Activated T-cell treated with anti-CD3 and anti-CD28 coated beads, Interleukin-2, amount 50 U/mL, for 48 hours (primary cell): ENCODE measurements at regions not wholly inside any gene's neighbourhood (a gene's known extent, or its start where the extent isn't known, plus 50 kb on each side); places are given as distances from the start of the nearest gene placed in this dataset.
"Not testable (repeated sequence)": the region's sequence is repeated elsewhere in the genome, so short reads cannot be mapped to it uniquely, and the experiment has no call there.

Source experiments
- DNase-seq, 2 experiments: peaks; one replicate each; pipeline ENCODE4 v3.0.0-alpha.2; 2020

DNA sequence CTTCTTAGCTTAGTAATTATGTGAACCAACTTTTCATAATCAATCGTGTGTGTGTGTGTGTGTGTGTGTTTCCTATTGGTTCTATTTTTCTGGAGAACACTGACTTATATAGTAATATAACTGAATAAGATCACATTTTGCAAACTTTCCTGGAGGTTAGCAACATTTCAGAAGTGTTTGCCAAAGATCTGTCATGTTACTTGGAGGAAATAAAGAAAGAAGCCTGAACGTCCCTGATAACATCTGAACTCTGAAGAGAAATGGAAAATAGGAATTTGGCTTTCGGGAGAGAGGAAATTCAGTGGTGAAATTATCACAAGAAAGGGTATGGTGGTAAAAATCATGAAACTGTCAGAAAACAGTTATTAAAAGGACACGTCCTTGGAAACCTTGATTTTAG lies 984.4 kb upstream of the AUTS2 start:
- no peak for DNase-seq

DNA sequence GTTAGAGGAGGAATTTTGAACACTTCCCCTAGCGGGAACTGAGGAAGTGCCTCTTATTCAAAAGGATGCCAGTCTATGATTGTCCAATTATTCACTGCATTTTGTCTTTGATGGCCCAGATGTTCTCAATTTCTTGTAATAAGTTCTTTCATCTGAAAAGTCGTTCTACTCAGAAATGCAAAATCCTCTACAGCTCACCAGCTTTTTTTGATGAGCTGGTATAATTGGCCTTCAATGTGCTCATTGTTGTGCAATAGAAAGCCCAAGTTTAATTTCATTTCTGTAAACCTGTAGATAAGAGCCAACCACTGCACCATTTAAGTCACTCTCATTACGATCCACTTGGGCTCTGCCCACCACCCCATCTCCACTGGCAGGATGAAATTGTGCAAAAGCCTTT lies 978.7 kb upstream of the AUTS2 start:
- DNase-seq: no peak

DNA sequence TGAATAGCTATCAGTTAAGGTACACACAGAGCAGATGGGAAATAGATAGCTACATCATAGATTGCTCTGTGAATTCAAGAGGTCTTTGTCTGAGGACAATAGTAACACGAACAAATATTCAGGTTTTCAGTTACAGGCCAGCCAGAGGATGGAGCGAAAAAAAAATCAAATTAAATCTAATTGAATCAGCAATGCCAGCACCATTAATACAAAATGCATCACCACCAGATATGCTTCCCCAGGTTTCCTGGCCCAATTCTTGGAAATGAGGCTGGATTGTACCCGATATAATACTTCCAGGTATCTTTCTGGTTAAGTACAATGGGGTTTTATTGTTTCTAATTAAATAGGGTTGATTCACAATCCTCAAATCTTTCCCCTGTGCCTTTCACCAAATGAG lies 975.8 kb upstream of the AUTS2 start:
- DNase-seq: no peak

DNA sequence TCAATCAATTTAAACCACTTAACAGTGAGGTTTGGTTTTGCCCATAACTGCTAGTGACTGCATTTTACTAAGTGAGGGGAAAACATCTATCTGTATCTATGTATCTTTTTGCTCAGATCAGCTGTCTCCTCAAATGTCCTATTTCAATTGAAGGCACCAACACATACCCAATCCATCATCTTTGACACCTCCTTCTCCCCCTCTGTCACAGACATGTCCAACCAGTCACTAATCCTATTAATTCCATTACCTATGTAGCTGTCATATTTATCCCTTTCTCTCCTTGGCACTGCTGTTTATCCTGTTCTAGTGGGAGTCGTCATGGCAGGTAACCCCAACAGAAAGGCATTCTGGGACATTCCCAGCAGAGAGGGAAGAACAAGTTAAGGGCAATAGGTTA lies 975.2 kb upstream of the AUTS2 start:
- no peak for DNase-seq

DNA sequence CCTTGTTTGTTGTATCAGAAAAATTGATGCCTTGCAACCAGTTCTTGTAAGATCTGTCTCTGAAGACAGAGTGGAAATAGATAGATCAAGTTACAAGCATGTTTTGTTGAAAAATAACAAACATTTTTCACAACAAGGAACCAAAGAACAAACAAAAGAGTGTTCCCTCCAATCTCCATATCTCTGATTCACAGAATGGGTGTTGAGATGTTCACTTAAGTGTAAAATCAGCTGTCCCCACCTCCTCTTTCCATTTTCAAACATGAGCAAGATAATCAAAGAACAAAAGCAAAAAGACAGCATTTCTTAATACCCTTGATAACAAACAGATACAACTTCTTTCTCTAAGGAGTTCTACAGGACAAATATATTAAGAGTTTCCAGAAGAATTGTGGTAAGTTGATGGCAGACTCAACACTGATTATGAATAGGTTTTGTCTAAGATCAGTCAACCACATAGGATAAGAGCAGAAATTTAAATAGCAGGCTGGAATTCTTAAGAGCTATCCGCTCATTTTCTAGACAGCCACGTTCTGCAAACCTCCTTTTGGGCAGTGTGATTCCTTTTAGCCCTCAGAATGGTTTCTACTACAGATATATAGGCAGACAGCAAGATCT lies 970.9 kb upstream of the AUTS2 start:
- no peak for DNase-seq

DNA sequence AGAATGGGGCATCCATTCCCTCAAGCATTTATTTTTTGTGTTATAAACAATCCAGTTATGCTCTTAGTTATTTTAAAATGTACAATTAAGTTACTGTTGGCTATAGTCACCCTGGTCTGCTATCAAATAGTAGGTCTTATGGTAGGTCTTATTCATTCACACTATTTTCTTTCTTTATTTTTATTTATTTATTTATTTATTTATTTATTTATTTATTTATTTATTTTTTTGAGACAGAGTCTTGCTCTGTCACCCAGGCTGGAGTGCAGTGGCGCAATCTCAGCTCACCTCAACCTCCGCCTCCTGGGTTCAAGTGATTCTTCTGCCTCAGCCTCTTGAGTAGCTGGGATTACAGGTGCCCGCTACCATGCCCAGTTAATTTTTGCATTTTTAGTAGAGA lies 967.4 kb upstream of the AUTS2 start:
- DNase-seq: not testable (repeated sequence)

DNA sequence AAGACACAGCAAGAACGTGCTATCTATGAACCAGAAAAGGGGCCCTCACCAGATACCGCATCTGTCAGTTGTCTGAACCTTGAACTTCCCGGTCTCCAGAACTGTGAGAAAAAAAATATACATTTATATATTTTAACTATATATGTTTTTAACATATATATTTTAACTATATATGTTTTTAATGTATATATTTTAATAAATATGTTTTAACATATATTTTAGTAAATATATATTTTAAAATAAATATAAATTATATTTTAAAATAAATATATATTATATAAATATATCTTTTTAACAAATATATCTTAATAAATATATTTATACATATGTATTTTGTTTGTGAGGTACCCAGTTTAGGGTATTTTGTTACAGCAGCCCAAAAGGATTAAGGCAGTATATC lies 958.2 kb upstream of the AUTS2 start:
- no peak for DNase-seq

DNA sequence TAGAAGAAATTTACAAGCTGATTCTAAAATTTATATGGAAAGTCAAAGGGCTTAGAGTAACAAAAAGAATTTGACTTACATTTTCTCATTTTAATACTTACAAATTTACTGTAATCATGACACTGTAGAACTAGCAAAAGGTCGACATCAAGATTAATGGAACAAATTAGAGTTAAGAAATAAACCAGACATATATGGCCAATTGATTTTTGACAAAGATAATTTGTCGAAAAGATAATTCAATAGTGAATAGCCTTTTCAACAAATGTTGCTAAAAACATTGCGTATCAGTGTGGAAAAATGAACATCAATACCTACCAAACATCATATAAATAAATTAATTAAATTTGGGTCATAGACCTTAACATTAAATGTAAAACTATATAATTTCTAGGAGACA lies 955.5 kb upstream of the AUTS2 start:
- DNase-seq: no peak

DNA sequence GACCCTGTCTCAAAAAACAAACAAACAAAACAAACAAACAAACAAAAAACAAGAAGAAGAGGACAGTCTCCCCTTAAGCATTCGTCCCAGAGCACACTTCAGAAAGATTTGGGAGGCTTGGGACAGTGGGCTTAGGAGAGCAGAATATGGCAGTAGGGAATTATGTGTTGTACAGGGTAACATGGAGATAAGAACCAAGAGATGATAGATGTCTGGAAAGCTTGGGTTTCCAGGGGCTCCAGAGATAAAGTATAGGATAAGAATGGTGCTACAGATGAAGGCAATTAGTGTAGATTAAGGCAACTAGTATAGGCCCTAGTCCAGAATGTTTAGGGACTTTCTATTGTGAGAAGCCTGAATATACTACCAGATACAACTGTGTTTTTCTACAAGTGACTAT lies 934.9 kb upstream of the AUTS2 start:
- DNase-seq: no peak

DNA sequence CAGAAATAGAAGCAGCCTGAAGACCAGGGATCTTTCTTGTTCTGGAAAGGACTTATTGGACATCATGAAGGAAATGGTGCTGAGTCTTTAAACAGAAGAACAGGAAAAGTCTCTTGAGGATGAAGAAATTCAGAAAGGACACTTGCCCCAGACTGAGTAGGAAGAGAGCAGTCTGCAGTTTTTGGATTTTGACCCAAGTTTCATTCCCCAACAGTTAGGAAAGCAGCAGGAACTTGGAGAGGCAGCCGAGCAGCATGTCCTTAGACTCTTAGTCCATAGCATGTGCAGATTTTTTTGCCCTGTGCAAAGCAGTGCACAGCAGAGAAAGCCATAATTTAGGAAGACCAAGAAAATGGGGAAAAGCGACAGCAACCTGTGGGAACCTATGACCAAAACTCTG lies 927.2 kb upstream of the AUTS2 start:
- no peak for DNase-seq

DNA sequence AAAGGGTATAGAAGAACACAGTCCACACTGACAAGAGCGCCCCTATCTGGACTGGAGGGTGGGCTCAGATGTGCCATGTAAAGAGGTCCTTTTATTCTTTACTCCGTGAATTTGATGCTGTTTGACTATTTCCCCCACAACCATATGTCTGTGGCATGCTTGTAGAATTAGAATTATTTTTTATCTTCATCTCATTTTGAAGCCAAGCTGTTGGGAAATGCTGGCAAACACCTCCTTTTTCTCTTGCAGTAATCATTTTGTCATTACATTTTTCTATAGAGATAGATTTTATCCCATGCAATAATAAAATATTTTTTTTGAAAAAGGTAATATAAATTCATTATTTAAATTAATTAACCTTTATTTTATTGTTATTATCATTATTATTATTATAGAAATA lies 926.6 kb upstream of the AUTS2 start:
- DNase-seq: no peak

DNA sequence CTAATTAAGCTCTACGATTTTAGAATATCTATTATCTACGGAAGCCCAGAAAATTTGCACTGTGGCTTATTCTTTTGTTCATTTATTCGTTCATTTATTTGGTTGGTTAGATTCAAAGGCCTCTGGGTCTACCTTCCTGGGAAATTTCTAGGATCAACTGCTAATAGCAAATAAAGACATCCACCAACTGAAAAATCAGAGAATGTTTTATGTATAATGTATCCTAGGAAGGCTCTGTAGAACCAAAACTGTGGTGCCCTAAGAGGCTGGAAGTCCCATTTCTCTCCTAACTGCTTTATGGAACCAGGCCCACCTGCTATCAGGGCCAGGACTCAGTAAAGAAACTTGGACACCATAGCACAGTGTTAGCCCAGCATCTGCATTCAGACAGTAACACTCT lies 923.4 kb upstream of the AUTS2 start:
- no peak for DNase-seq

DNA sequence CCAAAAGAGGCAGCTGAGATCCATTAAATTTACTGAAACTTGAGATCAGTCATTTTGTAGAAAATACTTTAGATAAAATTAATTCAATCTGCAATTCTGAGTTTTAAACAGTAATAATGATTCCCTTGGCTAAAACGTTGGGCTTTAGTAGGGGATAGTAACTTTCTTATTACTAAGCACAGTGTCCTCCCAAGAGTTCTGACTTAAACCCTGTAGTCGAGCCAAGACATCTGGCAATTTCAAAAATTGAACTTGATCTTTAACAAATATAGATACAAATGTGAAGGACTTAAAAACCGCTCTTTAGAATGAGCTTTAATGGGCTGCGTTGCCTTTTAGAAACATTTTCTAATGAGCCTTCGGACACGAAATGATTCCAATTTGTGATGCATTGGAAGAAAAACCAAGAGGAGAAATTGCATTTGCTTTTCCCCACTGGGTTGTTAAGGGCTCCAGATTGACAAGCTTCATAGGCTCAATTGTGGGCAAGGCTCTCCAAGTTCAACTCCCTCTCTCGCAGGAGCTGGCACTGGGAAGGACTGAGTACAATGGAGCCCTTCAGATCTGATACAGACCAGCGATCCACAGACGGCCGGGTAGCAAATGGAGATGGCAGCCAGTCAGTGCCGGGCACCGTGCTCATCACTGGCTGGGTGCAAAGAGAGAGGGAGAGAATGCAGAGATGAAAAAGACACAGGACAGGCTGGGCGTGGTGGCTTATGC lies 921.3 kb upstream of the AUTS2 start:
- DNase-seq: no peak

DNA sequence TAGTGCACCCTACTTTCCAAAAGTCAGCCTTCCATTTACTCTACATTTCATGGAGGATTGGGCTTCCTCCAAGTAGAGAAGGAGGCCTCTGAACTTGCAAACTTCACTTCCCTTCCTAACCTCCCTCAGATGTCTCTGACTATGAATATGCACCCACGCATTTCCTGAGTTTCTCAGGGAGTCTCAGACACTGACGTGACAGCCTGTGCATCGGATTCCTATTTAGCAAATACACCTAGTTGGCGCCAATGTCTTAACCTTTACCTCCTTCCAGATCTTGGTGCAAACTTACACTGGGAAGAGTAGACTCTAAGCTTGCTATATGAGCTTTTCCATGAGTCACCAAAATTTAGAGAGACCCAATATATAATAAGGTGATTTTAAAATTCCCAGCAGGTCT lies 920.1 kb upstream of the AUTS2 start:
- no peak for DNase-seq

DNA sequence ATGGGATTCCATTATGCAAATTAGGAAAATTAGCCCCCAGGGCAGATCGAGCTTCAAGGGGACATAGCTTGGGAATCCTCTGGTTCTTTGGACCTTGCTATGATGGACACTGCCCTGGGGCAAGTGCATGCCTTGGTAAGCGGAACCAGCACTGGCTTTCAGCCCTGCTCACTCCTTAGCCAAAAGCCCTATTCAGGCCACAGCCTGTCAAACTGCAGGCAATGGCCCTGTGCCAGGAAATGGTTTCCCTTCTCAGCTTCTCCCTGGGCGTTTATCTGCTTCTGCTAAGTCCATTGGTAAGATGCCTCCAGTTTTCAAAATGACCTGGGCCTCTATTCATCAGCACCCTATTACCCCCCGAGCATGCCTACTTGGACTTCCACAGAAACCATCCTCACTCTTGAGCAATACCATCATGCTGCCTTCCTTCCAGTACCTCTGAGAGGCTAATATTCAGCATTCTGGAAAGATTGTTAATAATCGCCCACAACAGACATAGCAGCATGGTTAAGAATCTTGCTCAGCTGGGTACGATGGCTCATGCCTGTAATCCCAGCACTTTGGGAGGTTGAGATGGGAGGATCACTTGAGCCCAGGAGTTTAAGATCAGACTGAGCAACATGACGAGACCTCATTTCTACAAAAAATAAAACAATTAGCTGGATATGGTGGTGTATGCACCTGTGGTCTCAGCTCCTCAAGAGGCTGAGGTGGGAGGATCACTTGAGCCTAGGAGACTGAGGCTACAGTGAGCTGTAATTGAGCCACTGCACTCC lies 918.6 kb upstream of the AUTS2 start:
- no peak for DNase-seq

DNA sequence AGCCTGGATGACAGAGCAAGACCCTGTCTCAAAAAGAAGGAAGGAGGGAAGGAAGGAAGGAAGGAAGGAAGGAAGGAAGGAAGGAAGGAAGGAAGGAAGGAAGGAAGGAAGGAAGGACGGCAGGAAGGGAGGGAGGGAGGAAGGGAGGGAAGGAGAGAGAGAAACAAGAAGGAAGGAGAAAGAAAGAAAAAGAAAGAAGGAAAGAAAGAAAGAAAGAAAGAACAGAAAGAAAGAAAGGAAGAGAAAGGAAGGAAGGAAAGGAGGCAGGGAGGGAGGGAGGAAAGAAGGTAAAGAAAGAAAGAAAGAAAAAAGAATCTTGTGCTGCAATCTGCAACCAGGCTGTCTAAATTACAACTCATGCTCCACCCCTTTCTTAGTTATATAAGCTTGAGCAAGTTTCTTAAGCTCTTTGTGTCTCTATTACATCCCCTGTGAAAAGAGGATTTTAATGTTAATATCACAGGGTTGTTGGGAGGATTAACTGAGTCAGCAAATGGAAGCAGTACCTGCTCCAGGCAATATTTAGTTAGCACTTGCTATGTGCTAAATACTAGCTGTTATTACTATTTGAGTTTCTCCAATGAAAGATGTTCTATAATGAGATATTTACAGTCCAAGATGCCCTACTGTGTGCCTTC lies 917.9 kb upstream of the AUTS2 start:
- no peak for DNase-seq

DNA sequence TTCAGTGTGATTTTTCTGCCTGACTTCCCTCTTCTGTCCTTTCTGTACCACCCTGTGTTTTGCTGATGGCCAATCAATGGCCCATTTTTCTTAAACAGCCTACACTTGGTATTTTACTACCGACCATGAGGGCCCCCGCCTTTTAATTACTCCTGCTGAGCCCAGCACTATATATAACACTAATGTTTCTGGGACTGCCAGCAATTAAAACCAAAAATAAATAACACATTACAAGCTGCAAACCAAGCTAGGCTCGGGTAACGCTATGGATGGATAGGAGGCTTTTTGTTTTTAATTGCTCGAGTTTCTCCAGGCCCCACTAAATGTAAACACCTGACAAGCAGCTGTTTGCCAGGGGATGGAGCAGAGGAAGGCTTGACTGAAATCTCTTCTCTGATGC lies 915.4 kb upstream of the AUTS2 start:
- no peak for DNase-seq

DNA sequence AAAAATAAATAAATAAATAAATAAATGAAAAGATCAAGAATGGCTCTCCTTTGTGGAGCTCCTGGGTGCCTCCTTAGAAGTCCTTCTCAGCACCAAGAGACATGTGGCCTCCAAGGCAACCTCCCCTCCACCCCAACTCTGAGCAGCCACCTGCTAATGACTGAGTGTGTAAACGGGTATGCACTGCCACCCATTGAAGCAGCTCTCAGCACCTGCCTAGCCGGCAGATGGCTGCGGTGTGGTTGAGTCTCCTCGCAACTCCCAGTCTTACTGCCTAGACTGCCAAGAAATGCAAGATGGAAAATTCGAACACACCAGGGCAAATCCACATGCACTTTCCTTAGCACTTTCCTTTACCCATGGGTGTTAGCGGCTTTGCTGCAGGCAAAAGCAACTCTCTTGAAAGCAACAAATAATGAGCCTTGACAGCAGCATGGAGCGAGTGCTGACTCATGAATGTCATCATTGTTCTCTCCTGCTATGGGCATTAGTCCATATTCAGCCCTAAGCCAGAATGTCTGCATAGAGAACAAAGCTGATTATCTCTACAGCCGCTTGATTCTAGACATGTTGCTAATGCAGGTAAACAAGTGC lies 913.9 kb upstream of the AUTS2 start:
- DNase-seq: no peak

DNA sequence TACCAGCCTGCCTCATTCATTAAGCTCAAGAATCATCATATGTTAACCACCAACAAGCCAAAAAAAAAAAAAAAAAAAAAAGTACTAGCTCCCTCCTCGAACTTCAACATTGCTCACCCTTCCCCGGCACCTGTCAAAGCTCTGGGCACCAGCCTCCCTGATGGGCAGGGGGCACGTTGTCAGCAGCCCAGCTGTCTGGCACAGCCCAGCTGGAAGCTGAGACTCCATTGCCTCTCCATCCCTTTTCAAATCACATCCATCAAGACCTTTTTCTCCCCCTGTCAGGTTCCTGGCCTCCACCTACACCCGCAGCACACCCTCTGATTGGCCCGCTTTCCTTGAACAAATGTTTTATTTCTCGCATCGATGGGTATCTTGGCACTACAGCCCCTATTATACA lies 913.3 kb upstream of the AUTS2 start:
- DNase-seq: no peak

DNA sequence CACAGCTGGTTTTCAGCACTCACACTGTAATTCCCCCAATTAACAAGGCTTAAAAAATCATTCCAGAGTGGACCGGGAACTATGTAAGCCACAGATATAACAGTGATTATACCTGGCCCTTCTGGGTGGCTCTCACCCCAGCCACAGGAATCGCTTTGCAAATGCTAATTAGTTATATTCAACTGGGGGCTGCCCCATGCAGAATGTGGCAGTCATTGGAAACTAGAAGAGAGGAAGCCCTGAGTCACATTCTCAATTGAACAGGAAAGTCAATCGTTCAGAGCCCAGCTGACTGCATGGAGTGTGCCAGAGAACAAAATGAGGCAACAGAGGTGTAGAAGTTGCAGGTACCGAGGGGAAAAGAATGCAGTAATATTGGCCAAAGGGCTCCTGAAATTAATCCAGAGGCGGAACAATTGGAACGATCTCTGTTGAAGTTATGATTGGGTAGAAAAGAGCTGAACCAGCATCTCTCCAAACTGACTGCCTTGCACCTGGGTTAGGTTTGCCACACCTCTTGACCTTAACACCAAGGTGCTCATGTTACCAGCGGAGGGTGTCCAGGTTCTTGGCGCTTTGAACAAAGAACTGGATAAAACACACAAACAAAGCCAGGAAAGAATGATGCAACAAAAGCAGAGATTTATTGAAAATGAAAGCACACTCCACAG lies 909.7 kb upstream of the AUTS2 start:
- no peak for DNase-seq

DNA sequence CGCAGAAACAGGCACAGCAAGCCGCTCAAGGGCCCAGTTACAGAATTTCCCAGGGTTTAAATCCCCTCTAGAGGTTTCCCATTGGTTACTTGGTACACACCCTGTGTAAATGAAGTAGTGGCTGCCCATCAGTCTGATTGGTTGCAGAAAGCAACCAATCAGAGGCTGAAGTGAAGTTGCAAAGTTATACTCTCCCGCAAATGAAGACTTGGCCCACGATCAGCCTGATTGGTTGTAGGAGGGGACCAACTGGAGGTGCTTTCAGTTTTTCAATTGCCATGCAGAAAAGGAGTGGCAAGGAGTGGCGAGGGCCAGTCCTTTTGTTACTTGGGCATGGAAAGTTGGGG lies 909.2 kb upstream of the AUTS2 start:
- no peak for DNase-seq

DNA sequence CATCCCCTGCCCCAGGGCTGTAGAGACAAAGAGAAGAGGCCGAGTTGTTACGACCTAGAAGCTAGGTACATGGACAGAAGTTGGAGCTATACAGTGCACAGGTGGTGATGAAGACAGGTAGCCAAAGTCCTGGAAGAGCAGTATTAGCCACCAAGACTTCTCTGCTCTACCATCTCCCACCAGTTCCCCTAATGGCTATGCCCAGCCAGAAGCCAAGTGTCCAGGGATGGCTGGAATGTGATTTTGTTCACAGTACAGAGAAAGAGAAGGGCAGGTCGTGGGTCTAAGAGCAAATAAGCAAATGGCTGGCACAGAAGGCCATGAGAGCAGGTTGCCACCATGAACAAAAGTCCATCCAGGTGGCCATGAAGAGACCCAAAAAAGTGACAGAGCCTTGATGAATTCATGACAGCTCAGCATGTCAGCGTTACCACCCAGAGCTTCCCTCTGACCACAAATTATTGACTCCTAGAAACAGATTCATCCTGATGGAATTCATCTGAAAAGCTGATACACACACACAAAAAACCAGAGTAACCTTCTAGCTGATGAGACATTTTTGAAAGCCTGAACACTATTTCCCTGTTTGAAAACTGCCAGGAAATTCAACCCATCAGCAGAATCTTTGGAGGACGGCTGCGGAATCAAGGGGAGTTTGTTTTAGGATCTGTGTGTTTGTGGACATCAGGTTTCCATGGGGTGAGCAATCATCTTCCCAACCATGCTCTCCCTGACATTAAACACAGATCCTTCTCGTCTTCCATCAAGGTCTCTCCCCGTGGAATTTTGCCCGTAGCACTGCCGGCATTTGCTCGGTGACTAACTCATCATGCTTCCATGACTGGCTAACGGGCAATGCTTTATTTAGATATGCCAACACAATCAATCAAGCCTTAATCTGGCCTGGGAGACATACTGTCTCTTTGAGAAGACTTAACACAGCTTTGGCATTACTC lies 906.7 kb upstream of the AUTS2 start:
- DNase-seq: no peak
